Peyer's patch (tissue), 4 donors: ENCODE measurements at regions not wholly inside any gene's neighbourhood (a gene's known extent, or its start where the extent isn't known, plus 50 kb on each side); places are given as distances from the start of the nearest gene placed in this dataset.

ENCODE experiments used
- POLR2A ChIP-seq, 2 donors: fragments of 450-650 bp; IDR thresholded peaks; one replicate each; pipeline ENCODE4 v1.5.1; 2017; ENCODE audit warnings: antibody characterized with exemption in 2 of 2, mild to moderate bottlenecking in 2 of 2, moderate library complexity in 2 of 2
- TF ChIP-seq, protein P1 (sequence below), 6 experiments: fragments of 450-650 bp in 4 of 6; fragments of 200-600 bp in 2 of 6; sonication (generic) in 1 of 6; IDR thresholded peaks; one replicate each; pipeline ENCODE4 v1.5.1; 2017 to 2019; ENCODE audit warnings: antibody characterized with exemption in 6 of 6, mild to moderate bottlenecking in 3 of 6, moderate library complexity in 1 of 6

DNA sequence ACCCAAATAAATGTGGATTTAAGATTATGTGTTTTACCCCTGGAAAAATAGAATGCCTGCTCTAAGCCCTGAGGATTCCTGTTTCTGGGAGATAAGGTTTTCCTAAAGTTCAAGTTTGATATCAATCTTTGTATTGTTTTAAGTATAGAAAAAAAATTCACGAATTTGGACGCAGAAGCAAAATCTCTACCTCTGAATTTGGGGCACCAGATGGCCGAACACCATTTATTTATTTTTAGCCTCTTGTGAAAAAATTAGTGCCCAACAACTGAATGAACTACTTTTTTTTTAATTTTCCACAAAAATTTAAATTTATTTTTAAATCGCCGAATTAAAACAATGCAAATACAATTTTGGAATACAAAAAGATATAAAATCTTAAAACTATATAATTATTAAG lies 128.1 kb upstream of the SP4 start:
- TF ChIP-seq, protein P1, sequence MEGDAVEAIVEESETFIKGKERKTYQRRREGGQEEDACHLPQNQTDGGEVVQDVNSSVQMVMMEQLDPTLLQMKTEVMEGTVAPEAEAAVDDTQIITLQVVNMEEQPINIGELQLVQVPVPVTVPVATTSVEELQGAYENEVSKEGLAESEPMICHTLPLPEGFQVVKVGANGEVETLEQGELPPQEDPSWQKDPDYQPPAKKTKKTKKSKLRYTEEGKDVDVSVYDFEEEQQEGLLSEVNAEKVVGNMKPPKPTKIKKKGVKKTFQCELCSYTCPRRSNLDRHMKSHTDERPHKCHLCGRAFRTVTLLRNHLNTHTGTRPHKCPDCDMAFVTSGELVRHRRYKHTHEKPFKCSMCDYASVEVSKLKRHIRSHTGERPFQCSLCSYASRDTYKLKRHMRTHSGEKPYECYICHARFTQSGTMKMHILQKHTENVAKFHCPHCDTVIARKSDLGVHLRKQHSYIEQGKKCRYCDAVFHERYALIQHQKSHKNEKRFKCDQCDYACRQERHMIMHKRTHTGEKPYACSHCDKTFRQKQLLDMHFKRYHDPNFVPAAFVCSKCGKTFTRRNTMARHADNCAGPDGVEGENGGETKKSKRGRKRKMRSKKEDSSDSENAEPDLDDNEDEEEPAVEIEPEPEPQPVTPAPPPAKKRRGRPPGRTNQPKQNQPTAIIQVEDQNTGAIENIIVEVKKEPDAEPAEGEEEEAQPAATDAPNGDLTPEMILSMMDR (IDR thresholded peaks at IDR 0.05): no peak
- no peak for TF ChIP-seq POLR2A (IDR thresholded peaks at IDR 0.05)
